AML-193 (cell line): ENCODE measurements at regions not wholly inside any gene's neighbourhood (a gene's known extent, or its start where the extent isn't known, plus 50 kb on each side); places are given as distances from the start of the nearest gene placed in this dataset.
A peak's percentile ranks its signal among the peaks of the same experiment; 100 is the strongest.
"Not testable (repeated sequence)": the region's sequence is repeated elsewhere in the genome, so short reads cannot be mapped to it uniquely, and the experiment has no call there.

Experiments used
- DNase-seq, 2 experiments: peaks; one replicate each; lab custom pipeline; 2025; lab: John Stamatoyannopoulos, UW

DNA sequence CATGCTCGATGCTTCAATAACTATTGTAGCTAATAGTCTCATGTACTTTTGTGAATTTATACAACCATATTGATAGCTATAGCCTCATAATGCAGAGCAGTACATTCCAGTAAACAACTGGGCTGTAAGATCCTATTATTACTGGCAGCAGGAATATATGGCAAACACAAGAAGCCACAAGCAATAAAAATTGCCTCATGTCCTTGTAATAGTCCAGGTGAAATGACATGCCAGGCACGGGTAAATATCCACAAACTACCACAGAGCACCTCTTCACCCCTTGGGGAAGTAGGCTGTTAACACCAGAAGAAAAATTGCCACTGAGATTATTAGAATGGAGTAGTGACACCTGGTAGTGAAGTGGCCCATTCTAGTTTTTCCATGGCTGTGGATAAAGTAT is 158.3 kb downstream of the MTX2 start:
- no peak for DNase-seq

- not testable (repeated sequence) for DNase-seq
These were observed 159.8 kb downstream of the MTX2 start for GRCh38 chr2:176428944-176429469.

- no peak for DNase-seq
These were observed 163.2 kb downstream of the MTX2 start for GRCh38 chr2:176432434-176432833.

DNA sequence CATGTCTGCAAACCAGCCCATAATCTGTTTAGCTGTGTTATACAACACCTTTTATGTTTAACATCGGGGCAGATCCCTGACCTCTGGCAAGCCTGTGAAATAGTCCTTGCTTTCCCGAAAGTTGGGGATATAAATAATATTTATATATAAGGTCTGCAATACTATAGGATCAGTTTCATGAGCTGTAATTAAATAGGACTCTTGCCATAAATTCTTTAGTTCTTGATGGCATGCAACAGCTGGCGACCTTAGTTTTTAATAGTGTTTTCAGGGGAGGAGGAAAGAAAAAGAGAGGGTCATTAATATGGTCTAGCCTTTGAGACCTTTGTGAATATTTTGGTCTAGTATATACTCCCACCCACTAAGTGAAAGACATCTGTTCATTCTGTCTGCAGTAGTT is 166.5 kb downstream of the MTX2 start:
- DNase-seq: no peak

DNA sequence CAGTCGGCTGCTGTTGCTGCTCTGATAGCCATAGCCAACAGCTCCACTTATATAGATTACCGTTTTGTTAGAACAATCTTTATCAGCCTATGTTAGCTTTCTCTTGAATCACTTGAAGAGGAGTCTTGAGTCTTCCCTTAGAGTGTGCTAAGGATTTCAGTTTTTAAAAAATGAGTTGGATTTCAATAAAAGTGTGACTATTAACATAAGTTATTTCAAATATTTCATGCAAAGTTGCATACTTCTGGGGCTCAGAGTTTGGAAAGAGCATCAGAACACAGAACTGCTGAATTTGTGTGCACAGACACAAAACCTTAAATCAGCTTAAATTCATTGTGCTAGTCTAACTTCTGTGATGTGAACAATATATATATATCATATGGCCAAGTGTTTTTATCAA is 174.7 kb downstream of the MTX2 start:
- no peak for DNase-seq

DNA sequence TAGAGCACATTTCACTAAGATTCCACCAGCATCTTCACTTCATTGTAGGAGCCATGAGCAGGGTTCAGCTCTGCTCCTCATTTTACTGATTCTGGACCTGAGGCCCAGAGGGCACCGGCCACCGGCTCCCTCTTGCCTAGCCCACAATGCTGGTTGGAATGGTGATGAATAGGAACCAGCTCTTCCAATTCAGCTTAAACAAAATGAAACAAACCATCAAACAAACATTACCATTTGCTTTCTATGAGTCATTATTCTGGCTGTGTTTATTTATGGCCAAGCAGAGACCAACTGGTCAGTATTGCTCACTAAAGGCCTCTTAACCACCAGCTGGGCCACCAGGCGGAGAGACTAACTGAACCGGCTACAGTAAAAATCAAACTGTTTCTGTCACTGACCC is 176.7 kb downstream of the MTX2 start:
- no peak for DNase-seq

DNA sequence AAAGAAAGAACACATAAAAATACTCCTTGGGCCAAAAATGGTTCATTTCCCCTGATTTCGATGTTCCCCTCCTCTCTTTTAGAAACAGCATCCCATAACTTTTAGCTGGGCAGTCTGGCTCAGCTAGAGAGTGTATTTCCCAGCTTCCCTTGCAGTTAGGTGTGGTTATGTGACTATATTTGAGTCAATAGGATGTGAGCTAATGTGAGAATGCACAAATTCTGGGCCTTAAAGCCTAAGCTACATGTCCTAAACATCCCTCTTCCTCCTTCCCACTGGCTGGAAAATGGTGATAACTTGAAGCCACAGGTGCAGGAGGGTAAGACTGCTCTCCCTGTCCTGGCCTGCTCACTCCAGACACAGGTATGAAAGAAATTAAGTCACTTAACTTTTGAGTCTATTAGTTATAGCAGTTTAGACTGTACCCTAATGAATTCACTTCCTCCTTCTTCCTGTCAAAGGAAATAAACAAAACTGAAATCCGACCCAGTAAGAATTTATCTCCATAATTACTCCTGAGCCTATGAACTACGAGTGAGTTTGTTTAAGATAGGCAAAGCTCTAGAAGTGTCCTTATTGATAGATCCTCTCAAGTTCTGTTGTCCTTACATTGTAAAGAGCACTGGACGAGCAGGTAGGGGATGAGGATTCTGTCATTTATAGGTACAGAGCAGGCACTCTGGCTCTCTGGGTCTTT is 177.6 kb downstream of the MTX2 start:
- no peak for DNase-seq

DNA sequence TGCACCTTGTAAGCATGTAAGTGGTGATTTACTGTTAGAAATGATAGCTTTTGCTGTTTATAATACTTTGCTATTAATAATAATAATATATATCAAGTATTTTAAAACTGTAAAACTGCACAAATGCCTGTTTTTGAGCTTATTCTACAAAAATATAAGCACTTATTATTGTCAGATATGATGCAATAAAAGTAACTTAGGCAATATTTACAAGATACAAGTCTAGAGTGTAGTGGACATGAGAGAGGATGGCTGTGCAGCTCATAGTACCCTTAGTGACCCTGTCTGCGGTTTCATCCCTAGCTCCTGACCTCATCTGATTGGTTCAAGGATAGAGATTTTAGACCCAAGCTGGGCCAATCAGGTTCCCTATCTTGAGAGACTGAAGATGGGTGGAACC is 178.4 kb downstream of the MTX2 start:
- no peak for DNase-seq

GRCh38 chr2:176449852-176450251 is 180.6 kb downstream of the MTX2 start:
- no peak for DNase-seq

DNA sequence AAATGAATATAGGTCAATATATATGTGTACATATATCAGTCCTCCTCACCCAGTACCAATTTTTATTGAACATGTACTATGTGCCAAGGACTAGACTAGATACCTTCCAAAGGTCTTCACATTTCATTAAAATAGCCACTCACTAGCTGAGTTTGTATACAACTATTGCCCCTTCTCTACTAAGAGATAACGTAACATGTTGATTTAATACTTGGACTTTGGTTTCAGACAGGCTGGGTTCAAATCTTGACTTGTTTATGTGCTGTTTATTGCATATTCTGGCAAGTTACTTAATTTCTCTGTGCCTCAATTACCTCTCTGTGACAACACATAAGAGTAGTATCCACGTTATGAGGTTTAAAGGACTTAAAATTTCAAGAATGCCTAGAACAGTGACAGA is 184.5 kb downstream of the MTX2 start:
- DNase-seq: no peak

- DNase-seq: peak; percentile 42 to 53
These were observed 185.9 kb downstream of the MTX2 start for GRCh38 chr2:176454893-176455815.

DNA sequence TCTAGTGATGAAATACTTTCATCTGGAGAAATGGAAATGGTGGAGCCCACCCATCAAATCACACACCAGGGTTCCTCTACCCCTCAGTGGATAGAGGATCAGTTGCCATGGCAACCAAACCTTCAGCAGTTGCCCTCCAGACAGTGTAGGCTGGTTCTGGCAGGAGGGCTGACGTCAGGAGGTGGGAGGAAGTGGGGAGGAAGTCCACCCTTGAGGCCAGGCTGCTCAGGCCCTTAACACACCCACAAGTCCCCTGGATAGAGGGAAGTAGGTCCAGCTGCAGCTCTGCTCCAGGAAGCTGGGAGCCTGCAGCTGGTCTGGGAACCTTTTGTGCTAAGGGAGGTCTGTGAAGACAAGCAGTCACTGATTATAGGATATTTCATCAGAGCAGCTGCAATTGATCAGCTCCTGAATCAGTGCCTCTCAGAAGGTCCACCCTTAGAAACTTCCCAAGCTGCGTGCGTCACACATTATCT is 186.6 kb downstream of the MTX2 start:
- no peak for DNase-seq

DNA sequence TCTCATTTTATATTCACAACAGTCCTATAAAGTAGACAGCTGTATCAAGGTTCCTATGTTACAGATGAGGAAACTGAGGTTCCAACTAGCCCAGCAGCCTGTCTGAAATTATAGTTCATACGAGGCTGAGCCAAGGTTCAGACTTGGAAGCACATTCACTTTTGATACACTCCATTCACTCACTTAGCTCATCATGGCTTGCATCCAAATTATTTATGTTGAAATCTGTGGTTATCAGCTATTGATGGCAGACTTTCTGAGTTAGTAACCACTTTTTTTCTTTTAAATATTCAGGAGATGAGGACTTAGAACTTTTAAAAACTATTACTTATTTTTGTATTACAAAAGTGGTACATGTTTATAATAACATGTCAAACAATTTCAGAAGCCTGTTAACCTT is 188.2 kb downstream of the MTX2 start:
- DNase-seq: no peak

GRCh38 chr2:176461098-176461808 is 192.0 kb downstream of the MTX2 start:
- DNase-seq: no peak

- DNase-seq: no peak
These were observed 192.8 kb downstream of the MTX2 start for GRCh38 chr2:176461809-176462670.

- no peak for DNase-seq
These were observed 194.3 kb downstream of the MTX2 start for GRCh38 chr2:176463546-176463945.

- DNase-seq: no peak
These were observed 195.8 kb downstream of the MTX2 start for GRCh38 chr2:176464886-176465564.

DNA sequence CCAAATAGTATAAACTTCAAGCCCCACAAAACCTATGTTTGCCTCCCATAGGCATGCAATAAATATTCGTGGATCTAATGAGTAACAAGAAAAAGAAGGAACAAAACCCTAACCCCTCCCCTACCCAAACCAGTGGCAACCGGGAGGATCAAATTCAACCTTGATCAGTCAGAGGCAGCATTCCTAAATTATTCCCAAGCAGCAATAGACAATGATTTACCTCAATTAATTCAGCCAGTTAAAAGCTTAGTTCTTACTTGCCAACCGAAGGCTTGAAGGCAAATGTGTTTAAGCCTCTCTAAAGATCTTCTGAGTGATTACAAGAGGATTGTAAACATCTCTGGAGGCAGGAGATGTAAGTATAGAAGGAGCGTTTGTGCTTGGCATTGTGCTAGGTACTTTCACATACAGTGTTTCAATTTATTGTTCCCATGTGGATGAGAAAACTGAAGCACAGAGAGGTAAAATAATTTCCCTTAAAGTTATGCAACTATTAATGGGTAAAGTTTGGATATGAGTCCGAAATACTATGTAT is 197.7 kb downstream of the MTX2 start:
- DNase-seq: no peak

DNA sequence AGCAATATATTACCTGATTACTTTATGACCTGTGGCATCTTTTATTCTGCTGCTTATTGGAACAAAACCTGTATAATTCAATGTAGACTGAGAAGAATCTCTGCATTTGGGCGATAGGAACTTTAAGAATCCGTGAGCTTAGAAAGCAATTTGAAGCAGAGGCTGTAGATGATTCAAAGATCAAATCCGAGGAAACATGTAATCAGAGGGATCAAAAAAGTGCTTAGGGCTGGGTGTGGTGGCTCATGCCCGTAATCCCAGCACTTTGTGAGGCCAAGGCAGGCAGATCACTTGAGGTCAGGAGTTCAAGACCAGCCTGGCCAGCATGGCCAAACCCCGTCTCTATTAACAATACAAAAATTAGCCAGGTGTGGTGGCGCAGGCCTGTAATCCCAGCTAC is 198.4 kb downstream of the MTX2 start:
- no peak for DNase-seq

GRCh38 chr2:176468457-176469113 is 199.3 kb downstream of the MTX2 start:
- no peak for DNase-seq
